Embryonic facial prominence (tissue), 1 donor: ENCODE measurements at regions not wholly inside any gene's neighbourhood (a gene's known extent, or its start where the extent isn't known, plus 50 kb on each side); places are given as distances from the start of the nearest gene placed in this dataset.

Source experiments
- DNase-seq: peaks from one replicate; pipeline ENCODE4 v3.0.0-alpha.2; 2016; ENCODE audit errors: extremely low spot score

DNA sequence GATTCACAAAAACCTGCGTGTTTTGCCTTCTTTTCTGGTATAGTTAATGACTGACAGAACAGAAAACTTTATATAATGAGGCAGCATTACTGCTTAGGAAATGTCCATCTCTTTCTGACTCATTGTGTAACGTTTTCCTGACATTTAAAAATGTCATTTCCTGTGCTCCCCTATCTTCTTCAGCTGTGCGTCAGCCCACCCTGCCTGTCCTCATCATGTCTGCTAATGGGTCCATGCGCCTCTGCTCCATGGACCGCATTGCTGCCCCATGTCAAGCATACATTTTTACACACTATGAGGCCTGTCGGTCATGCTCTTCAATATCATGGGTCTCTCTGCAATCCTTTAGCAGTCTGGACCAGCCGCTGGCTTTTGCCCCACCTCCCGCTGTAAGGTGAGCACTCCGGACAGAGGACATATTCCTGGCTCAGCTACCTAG lies 234.3 kb downstream of the CDCA7 start:
- DNase-seq = no peak

DNA sequence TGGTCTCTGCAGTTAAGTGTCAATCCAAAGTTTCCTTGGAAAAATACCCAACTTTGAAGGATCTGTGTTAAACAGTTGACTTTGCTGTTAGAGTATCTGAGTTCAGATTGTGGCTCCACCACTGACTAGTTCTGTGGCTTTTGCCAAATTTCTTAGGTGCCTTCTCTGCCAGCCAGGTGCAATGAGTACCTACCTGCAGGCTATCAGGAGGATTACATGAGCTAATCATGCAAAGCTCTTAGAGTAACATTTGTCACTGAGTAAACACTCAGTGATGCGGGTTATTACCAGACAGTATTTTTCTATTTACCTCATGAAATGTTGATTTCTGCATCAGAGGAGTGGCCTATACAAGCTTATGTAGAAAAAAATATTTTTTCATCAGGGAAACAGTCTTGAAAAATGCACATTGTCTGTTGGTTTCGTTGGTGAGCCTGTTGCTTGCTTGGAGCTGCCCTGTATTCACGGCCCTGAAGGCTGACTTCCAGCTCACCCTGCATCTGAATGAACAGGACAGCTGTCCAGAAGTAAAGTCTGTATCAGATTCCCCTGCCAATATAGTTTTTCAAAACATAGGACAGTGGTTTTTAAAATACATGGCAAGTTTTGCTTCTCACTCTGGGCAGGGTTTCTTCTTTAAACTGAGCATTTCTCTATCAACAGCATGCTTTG lies 235.1 kb downstream of the CDCA7 start:
- DNase-seq = no peak

DNA sequence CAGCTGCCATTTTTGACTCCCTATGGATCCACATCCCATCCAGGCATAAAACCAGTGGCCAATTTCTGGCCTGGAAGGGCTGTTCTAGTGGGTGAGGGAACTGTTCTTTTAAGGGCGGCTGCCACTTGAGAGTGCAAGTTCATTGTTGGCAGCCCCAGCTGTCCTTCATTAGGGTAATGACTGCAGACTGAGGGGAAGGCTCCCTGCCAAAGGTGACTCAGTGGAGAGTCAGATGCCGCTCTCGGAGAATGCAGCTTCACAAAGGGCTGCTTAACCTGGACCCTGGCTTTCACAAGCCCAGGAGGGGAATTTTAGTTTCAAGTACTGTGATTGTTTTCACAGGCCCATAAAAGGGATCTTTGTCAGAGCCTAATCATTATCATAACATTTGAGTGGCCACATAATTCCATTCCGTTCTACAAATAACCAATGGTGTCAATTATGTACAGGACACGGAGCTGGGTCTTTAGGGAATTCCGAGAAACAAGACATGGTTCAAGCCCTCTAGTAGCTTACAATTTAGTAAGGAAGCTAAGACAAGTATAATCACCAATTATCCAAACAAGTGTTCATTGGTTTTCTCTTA lies 235.7 kb downstream of the CDCA7 start:
- DNase-seq = no peak

DNA sequence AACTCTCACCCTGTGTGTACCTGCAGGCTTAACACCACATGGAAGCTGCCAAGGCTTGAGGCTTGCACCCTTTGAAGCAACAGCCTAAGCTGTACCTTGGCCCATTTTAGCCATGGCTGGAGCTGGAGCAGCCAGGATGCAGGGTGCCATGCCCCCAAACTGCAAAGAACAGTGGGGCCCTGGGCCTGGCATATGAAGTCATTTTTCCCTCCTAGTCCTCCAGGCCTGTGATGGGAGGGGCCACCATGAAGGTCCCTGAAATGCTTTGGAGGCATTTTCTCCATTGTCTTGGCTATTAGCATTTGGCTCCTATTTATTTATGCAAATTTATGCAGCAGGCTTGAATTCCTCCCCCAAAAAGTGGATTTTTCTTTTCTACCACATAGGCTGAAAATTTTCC lies 238.4 kb downstream of the CDCA7 start:
- no peak for DNase-seq

DNA sequence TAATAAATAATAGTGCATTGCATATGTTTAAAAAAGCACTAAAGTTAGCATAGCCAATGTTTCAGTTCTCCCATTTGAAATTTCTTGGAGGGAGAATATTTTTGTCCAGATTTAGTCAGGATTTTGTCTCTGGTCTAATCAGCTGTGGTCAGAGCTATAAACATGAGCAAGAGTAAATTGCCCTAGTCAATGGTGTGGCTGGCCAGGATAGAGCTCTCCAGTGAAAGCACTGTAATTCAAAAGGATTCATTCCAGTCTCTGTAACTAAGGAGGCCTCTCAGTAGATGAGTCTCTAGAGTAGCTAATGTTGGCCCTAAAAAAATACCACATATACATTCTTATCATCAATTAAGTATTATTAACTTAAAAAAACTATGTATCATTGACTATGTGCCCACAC lies 241.6 kb downstream of the CDCA7 start:
- DNase-seq = no peak

DNA sequence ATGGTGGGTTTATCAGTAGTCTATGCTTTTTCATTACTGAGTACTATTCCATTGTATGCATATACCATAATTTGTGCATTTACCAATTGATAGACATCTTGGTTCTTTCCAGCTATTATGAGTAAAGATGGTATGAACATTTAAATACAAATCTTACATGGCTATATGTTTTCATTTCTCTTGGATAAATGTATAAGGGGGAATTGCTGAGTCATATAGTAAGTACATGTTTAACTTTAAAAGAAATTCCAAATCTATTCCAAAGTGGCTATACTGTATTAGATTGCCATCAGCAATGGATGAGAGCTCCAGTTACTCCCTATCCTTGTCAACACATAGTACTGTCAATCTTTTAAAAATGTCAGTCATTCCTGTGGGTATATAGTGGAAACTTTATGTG lies 243.9 kb downstream of the CDCA7 start:
- no peak for DNase-seq

DNA sequence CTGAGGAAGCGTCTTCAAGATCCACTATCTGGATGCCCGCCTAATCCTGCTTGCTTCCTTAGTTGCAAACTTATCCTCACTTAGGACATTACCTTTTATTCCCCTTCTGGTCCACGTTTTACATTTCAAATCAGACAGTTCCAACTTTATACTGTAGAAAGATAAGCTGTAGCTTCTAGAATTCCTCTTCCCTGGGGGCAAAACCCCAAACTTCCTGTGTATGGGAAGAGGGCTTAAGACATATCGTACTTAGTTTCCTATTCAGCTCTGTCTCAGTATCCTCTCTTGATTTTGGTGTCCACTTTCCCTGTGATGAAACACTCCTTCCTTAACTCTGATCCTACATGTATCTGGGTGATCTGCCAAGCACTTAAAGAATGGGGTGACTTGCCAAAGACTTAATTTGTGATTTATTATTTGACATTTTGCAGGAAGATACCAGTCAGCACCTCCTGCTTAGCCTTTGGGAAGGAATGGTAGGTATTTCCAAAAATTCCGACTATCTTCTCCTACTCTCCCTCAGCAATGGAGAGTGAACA lies 245.2 kb downstream of the CDCA7 start:
- no peak for DNase-seq

DNA sequence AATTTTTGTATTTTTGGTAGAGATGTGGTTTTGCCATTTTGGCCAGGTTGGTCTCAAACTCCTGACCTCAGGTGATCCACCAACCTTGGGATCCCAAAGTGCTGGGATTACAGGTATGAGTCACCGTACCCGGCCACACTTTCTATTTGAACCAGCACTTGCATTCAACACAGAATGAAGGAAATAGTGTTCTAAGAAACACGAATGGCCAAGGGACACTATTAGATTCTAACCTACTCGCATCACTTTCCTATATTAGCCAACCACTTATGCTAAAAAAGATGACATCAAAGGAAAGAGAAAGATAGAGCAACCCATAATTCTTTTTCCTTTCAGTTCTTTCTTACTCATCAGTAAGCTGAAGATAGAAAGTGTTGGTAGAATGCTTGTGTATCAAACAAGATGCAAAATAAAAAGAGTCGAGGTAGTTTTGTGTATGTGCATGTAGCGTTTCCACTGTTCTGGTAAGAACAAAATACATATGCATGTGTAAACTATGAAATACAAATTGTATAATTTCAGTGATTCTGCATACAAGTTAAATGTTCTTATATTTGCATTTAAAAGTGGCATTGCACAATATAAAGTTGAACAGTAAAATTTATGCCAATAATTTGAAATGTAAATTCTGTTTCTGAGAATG lies 247.6 kb downstream of the CDCA7 start:
- DNase-seq = no peak

DNA sequence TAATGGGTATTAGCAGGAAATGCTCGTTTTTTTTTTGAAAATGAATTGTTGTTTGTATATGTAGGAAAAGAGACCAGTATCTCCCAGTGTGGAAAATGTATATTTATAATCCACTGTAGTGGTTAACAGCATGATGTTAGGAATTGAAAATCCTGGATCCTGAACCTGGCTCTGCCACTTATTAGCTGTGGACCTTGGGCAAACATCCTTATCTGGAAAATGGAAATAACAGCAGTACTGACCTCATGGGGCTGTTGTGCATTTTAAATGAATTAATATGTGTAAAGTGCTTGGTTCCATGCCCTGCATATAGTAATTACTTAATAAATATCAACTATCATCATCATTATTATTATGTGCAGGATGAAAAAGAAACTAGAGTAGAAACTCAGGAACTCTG lies 251.3 kb downstream of the CDCA7 start:
- DNase-seq = no peak

DNA sequence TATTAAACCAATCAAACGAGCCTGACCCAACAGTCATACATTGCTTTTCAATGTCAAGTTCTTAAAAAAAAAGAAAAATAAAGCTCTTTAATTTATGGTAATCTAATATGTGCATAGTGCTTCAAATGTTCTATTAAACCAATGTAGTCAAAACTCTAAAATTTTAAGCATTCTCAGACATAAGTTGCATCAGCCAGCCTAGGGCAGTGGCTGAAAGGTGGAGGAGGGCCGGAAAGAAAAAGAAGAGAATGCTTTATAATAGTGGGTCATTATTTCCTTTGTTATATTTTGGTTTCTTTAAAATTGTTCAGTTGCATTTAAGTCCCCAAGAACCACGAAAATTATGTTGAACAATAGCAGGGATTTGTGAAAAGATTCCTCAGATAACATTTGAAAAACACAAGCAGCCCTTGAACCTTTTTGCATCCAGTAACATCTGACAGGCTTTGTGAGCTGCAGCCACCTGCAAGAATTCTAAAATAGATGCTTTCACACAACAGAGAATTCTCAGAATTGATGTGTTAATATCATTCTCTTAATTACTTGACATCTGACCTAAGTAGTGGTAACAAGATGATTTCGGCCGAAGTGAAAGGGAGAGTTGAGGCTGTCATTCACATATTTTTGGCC lies 252.1 kb downstream of the CDCA7 start:
- no peak for DNase-seq

DNA sequence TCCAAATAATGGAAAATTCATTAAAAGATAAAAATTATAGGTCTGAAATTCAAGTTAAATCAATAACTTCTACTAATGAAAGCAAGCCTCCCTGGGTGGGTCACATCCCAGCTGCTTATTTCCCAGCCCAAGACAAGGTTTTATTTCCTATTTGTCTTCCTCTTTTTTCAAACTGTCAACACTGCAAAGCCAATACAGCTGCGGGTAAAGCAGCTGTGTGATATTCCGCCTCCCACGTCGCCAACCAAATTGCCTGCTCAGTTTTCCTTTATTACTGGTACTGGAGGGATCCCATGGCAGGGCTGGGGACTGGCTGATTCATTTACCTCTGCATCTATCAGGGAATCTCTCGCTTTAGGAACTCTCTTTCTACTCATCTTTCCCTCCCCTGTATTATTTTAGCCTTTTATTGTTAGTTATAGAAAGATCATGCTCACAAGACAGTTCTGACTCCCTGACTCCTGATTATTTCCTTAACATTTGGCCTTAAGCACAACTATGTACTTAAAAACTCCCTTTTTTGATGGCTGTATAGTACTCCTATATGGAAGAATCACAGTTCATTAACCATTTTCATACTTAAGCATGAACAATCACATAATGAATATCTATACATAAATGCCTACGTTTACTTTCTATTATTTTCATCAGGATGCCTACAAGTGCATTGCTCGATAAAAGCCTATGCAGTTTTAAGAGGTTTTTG lies 253.1 kb downstream of the CDCA7 start:
- DNase-seq = no peak

DNA sequence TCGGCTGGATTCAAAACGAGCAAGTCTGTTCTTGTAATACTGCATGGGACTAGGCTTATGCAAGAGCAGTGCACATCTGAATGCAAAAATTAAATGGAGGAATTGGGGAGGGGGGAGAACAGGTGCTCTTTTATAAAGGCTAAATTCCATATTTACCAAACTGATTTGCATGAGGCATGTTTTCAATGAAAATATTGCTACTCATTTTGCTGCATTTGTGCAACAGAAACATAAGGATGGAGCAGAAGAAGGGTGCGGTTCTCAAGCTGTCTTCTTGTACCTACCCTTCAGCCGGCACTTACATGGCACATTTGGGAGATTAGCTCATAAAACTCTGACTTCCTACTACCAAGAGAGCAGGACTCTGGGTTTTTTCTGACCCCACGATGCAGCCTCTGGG lies 256.4 kb downstream of the CDCA7 start:
- DNase-seq = no peak

DNA sequence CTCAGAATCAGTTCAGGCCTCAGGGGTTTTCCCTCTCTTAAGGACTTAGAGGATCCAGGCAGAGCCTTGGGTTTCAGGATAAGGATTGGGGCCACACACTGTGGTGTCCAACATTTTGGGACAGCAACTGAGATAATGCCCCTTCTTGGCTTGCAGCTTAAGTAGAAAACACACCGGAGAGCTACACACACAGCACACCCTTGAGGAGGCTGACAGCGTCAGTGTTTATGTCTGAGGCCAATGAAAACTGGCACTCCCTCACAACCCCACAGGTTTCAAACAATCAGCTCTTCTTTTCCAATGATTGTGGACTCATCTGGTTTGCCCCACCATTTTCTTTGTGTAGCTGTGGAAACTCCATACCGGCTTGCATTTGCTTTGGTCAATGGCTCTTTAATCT lies 257.7 kb downstream of the CDCA7 start:
- DNase-seq = no peak

DNA sequence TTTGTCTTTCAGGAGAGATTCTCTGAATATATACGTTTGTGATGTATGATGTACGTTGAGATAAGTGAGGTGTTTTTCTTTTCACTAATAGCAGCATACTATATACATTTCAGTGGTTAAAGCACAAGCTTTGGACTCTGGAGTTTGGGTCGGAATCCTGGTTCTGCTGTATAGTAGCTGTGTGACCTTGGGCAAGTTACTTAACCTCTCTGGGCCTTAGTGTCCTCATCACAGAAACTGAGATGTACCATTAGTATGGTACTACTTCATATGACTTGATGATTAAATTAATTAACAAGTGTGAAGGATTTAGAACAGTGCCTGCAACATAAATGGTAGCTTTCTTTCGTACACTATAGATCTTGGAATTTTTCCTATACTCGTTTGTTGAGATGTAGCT lies 258.7 kb downstream of the CDCA7 start:
- no peak for DNase-seq

DNA sequence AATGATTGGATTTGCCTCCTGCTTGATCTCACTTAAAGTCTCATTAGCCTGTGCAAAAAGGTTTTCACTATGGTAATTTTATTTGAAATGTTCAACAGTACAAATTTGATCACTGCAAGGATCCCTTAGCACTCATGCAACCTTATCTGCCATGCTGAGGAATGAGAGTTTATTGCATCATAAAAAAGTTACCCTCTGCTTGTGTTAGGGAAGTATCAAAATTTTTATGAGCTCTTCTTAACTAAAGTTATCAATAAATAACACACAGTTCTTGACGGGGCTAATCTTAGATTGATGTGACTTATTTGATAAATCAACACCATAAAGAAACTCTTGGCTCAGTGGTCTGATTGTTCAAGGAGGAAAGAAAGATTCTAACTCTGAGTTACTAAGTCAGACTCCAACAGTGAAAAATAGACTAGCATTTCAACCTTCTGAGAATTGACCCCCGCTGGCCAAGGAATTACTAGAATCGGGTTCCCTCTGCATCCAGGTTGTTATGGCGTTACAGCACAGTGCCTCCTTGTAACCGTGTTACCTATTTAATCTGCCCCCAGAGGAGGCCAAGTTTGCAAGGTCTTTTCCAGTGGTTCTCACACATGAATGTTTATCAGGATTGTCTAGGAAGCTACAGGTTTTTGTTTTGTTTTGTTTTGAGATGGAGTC lies 259.7 kb downstream of the CDCA7 start:
- DNase-seq = no peak

DNA sequence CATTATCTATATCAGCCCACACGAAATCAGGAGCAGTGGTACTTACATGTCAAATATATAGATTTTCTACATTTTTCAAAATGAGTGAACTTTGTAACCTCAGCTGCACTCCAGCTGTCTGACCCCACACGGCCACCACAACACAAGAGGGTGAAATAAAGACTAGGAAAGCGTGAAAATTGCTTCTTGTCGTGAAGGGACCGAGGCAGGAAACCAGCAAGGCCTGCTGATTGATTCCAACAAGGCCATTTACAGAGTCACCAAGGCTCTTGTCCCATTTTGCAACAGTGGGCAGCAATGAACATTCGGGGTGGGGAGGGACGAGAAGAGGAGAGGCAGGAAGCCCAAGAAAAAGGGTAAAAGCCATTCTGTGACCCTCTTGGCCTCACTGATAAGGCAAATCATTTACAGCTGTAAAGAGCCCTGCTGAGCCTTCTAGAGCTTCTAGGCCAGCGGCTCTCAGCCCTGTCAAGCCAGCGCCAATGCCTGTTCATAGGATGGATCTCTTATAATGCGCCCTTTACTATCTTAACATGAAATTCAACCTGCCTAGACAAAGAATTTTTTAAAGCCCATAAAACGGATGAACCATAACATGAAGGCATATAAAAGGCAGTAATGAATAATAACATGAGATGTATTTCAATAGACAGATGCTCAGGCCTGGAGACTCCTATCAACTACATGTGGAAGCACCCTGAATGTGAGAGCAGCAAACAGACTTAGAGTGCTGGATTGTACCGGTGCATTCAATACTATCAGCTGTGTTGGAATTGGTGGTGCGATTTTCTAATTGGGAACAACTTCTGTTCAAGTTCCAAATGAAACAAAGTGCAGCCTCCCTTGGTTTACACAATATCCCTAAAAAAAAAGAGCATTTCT lies 269.0 kb downstream of the CDCA7 start:
- no peak for DNase-seq

DNA sequence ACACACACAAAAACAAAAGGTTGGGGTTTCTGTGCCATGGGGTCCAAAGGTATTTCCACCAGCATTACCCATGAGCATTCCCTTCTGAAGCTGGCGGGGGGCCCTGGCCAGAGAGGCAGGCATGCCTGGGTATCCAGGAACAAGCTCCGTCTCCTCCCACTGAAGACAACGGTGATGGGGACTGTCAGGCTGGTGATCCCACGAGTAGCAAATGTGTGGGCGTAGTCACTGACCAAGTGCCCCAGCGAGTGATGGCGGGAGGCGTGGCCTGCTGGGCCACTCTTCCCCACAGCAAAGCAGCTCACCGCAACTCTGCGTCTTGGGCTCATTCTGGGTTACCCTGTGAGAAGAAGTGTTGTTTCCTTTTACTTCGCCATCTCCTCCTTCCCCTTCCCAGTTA lies 270.6 kb downstream of the CDCA7 start:
- DNase-seq = no peak

DNA sequence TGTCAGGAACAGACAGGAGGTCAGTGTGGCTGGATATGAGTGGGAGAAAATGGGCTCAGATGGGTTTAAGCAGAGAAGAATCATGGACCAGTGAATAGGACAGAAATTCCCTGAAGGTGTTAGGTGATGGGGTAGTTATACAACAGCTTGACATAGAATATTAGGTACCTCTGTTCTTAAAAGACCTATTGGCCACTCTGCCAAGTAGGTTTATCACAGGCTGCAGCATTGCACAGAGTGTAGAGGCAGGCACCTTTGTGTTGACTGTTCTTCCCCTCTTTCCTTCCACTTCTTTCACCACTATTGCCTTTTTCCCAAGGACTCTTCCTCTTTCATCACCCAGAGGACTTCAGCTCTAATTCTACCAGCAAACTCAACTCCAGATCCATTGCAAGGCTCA lies 274.4 kb downstream of the CDCA7 start:
- no peak for DNase-seq

DNA sequence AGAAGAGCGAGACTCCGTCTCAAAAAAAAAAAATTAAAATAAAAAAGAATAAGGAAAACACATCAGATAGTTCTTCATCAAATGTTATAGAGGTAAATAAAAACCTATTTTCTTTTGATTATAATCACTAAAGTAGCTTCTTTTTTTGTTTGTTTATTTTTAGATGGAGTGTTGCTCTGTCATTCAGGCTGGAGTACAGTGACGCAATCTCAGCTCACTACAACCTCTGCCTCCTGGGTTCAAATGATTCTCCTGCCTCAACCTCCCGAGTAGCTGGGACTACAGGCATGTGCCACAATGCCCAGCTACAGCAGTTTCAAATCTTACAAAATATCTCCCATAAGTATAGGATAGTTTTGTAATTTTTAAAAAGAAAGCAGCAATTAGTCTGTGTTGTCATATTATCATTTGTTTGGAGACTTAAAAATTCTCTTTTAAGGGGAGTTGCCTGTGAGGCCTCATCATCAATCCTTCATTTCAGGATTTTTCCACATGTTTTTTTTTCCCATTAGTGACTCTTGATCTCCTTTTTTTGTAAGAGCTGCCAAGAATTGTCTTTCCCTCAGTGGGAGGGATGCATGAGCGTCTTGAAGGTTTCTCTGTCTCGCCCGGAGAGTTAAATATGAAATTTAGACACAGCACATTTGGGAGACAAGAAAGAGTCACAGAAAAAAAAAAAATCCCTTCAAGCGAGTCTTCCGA lies 275.9 kb downstream of the CDCA7 start:
- DNase-seq = no peak

DNA sequence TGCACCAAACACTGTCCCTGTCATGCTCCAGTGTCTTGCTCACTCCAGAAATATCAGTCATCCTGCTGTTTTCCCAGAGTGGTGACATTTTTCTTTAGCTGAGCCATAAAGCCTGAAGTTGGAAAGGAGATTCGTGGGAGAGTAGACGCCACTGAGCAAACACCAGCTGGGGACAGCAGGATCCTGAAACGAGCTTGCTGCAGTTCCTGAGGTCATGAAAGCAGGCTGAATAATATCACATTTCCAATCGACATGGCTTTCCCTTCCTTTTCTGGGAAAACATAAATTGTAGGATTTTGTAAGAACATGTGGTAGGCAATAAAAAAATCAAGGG lies 276.4 kb downstream of the CDCA7 start:
- no peak for DNase-seq
